OCI-LY1 (cell line): ENCODE measurements at regions not wholly inside any gene's neighbourhood (a gene's known extent, or its start where the extent isn't known, plus 50 kb on each side); places are given as distances from the start of the nearest gene placed in this dataset.

ENCODE experiments used
- CTCF ChIP-seq: fragments of 200-600 bp; sonication (generic), shearing (Covaris generic); IDR thresholded peaks from 2 replicates; pipeline ENCODE4 v1.5.1; 2017; ENCODE audit warnings: mild to moderate bottlenecking, antibody characterized with exemption, low read length, moderate library complexity, mixed read lengths
- EZH2 ChIP-seq: fragments of 200-600 bp; sonication (generic), shearing (Covaris generic); IDR thresholded peaks from 2 replicates; pipeline ENCODE4 v1.8.0; 2017; ENCODE audit warnings: borderline replicate concordance, mixed run types, mild to moderate bottlenecking, antibody characterized with exemption, low read length, moderate library complexity, mixed read lengths

GRCh38 chr11:56819916-56820315 is 71.4 kb upstream of the OR9G4 start:
- TF ChIP-seq CTCF (no peak), EZH2 (no peak)
